Activated CD4-positive, alpha-beta T cell treated with anti-CD3 and anti-CD28 coated beads, Interleukin-2, amount 50 U/mL, for 1 hour (primary cell): ENCODE measurements at regions not wholly inside any gene's neighbourhood (a gene's known extent, or its start where the extent isn't known, plus 50 kb on each side); places are given as distances from the start of the nearest gene placed in this dataset.
"Not testable (repeated sequence)": the region's sequence is repeated elsewhere in the genome, so short reads cannot be mapped to it uniquely, and the experiment has no call there.

Source experiments
- DNase-seq: peaks from one replicate; pipeline ENCODE4 v3.0.0-alpha.2; 2020

DNA sequence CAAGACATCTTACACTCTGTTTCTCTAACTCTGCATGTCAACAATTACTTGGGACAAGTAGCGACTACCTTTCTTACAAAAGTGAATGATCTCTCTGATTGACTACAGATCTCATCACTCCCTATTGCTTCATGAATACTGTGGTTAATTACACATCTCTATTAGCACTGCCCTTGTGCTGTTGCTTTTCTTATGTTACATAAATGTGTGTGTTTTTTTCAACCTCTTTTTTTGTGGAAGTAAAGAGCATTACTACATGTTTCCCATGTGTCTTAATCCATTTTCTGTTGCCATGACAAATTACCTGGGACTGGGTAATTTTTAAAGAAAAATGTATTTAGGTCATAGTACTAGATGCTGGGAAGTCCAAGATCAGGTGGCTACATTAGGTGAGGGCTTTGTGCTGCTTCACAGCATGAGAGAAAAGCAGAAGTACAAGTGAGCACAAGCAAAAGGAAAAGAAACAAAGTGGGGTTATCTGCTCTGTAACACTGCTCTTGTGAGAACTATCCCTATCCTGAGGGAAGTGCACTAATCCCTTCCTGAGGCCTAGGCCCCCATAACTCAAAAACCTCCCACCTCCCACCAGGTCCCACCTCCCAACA lies 298.2 kb upstream of the SATB1 start:
- no peak for DNase-seq

DNA sequence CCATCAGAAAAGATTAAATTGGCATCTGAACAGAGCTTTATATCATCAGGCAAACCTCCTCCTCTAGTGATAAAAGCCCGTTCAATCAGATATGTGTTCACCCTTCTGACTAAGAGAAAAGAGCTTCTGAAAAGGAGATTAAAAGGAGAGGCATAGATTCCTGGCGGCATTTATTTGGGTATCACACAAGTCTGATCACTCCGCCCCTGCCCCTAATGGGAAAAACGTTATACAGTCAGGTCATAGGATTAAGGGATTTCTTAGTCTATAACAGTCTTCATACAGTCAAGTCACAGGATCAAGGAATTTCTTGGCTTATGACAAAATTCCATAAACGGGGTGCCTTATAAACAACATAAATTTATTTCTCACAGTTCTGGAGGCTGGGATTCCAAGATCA lies 295.4 kb upstream of the SATB1 start:
- DNase-seq, result no peak

DNA sequence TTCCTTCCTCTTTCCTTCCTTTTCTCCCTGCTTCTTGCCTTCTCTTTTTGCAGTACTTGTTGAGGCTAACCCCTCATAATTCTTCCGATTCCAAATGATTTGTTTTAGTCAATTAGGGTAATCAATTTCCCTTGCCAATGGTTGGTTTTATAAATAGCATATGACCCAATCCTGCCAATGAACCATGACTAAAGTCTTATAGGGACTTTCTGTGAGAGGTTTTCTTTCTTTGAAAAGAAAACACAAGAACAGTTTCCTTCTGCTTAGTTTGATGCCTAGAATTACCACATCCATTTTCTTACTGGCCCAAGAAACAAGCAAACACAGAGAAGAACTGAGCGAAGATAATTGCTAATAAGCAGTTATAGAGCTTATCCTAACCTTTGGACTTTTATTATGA lies 292.5 kb upstream of the SATB1 start:
- DNase-seq, result no peak

DNA sequence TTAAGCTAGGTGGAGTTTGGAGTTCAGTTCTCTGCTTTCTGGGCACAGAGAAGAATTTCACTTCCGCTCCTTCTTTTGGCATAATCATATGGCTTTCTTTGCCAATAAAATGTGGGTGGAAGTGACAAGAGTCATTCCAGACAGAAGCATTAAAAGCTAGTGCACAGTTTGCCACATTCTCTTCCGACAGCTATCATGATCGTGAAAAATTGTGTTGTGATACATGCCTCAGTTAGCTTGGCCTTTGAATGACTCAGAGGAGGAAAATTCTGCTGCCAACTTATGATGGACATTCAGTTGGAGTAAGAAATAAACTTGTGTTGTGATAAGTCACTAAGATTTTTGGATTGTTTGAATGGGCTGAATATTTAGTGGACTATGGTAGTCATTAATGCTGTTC lies 291.7 kb upstream of the SATB1 start:
- DNase-seq, result no peak

DNA sequence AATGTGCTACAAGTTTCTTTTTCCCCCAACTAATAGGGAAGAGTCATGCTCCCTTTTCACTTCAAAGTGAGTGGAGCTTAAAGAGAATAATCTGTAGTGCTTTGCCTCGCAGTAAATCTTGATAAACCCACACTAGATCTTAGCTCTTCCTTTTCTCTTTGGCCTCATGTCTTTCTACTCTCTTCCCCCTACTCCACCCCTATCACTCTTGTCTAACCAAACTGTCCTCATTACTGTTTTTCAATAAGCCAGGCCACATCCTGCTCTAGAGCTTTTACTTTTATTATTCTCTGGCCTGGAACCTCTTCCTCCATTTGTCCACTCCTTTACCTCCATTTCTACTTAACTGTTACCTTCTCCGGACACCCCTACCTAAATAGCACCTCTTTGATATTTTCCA lies 291.0 kb upstream of the SATB1 start:
- no peak for DNase-seq

DNA sequence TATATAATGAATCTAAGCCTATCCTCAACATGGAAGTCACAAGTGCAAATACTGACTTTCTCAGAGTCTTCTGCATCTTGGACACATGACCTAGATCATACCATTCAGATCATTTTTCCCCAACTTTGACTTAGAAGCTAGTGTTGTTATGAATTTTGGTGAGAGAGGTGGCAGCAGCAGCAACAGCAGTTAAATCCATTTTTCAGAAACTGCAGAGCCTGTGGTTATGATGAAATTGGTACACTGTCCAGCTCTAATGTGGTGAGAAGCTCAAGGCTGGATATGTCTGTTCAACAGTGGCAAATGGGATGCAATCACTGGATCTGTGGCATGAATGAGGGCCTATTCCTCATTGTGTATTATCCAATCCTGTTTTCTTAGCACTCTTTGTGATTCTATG lies 290.1 kb upstream of the SATB1 start:
- no peak for DNase-seq

DNA sequence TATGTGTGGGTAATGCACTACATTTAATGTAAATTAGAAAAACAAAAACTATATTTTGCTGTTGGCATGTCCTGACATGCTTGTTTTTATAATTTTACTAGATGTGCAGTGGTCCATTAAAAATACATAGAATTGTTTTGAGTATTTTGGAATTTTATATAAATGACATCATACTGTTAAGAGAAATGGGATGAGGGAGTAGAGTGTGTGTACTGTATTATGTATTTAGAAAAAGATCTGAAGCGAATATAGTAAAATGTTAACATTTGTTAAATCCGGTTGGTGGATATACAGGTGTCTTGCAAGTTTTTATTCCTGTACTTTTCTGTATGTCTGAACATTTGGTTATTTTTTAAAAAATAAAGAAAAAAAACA lies 288.4 kb upstream of the SATB1 start:
- no peak for DNase-seq

DNA sequence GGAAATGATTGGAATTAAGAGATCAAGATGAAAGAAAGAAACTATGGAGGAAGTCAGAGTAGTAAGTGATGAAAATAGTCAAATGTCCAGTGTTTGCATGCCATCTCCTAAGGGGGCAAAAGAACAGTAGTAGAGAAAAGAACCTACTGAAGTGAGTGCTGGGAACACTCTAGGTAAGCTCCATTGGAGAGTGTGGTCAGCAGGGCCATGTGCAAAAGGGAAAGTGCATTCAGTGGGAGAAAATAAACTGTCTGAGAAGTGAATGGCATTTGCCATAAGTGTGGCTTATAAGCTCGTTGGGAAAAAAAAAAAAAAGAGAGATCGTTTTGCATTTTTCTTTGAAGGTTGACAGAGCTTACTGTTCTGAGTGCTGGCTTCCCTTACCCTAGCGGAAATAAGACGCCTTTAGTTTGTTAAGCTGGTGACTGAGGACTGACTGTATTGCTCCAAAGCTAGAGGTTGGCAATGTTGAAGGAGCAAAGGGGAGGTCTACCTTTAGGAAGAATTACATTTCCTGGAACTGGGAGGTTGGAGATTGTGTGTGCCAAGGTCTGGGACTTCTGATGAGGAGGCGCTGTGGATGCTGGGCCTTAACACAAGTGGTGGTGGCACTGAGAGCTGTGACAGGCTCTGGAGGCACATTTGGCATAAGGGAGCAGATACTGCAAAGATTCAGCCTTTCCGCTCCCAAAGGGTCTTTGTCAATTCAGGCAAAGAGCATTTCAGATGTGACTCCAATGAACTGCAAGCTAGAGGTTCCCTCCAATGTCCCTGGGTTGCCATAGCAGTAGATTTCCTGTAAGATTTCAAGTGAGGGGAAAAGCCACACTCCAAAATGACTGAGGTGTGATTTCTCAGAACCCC lies 287.8 kb upstream of the SATB1 start:
- DNase-seq, result no peak

DNA sequence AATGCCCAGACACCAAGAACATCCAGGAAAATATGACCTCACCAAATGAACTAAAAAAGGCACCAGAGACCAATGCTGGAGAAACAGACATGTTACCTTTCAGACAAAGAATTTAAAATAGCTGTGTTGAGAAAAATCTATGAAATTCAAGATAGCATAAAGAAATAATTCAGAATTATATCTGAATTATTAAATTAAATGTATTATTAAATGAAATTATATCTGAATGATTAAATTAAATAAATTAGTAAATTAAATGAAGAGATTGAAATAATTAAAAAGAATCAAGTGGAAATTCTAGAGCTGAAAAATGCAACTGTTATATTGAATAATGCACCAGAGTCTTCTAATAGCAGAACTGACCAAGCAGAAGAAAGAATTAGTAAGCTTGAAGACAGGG lies 279.2 kb upstream of the SATB1 start:
- DNase-seq, result no peak

DNA sequence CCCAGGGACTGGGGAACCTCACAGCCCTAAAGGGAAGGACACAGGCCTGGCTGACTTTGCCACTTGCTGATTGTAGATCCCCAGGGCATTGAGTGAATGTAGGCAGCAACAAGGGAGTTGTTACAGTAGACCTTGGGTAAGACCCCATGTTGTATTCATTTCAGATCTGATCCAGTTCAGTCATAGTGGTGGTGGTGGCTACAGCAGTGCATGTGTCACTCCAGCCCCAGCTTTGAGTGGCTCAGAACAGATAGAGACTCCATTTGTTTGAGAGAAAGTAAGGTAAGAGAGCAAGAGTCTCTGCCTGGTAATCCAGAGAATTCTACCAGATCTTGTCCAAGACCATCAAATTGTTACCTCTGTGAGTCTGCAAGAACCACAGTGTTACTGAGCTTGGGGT lies 278.7 kb upstream of the SATB1 start:
- no peak for DNase-seq

DNA sequence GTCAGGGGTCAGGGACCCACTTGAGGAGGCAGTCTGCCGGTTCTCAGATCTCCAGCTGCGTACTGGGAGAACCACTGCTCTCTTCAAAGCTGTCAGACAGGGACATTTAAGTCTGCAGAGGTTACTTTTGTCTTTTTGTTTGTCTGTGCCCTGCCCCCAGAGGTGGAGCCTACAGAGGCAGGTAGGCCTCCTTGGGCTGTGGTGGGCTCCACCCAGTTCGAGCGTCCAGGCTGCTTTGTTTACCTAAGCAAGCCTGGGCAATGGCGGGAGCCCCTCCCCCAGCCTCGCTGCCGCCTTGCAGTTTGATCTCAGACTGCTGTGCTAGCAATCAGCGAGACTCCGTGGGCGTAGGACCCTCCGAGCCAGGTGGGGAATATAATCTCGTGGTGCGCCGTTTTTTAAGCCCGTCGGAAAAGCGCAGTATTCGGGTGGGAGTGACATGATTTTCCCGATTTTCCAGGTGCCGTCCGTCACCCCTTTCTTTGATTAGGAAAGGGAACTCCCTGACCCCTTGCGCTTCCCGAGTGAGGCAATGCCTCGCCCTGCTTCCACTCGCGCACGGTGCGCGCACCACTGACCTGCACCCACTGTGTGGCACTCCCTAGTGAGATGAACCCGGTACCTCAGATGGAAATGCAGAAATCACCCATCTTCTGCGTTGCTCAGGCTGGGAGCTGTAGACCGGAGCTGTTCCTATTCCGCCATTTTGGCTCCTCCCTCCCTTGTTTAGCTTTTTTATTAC lies 268.6 kb upstream of the SATB1 start:
- DNase-seq, result not testable (repeated sequence)

DNA sequence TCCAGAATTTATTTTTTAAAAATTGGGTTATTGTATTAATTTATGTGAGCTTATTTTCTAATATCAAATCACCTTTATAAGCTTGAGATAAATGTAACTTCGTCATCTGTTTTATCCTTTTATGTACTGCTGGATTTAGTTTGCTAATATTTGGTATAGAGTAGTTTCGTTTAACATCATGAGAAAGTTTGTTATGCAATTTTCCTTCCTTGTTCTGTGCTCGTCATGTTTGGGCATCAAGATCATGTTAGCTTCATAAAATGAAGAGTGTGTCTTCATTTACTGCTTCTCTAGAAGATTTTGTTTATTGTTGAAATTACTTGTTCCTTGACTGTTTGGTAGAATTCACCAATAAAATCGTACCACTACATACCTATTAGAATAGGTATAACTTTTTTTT lies 262.1 kb upstream of the SATB1 start:
- no peak for DNase-seq

DNA sequence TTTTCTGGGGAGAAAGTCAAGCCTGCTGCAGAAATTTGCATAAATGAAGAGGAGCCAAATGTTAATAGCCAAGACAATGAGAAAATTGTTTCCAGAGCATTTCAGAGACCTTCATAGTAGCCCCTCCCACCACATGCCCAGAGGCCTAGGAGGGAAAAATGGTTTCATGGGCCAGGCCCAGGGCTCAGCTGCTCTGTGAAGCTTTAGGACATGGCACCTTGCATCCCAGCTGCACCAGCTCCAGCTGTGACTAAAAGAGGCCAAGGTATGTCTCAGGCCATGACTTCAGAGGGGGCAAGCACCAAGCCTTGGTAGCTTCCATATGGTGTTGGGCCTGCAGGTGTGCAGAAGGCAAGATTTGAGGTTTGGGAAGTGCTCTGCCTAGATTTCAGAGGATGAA lies 258.8 kb upstream of the SATB1 start:
- DNase-seq, result no peak

DNA sequence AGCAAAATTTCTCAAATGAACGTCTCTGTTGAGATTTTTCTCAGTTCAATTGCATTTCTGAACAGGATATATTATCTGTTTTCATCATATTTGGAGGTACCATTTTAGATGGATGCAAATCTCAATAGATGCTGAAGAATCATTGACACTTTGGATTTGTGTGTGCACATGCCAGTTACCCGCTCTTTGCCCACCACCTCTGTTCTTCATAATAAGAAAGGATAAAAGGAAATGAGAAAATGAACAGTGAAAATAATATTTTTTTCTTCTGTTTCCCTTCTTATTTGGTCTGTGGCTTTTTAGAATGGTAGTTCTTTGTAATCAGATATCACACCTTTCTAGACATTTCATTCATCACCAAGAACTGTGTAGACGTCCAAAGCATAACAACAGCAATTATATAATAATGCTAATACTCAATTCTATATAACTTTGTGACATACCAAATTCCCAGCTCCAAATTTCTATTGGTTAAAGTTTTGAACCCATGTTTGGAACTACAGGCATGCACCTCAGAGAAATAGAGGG lies 256.7 kb upstream of the SATB1 start:
- DNase-seq, result no peak

DNA sequence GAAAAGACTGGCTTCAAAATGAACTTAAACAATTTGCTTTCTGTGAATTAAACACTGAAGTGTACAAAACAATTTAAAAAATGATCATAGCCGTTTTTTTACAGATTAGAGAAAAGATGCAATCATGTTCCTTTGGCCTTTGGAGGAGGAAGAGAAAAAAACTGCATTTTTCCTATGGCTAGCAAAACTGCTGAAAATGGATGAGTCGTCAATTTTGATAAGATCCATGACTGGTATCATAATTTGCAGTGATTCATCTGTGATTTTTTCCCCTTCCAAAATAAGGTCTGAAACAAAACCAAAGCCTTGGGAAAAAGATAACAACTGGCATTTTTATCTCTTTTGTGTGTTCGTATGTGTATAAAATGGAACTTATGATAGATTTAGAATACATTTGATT lies 255.6 kb upstream of the SATB1 start:
- DNase-seq, result no peak

DNA sequence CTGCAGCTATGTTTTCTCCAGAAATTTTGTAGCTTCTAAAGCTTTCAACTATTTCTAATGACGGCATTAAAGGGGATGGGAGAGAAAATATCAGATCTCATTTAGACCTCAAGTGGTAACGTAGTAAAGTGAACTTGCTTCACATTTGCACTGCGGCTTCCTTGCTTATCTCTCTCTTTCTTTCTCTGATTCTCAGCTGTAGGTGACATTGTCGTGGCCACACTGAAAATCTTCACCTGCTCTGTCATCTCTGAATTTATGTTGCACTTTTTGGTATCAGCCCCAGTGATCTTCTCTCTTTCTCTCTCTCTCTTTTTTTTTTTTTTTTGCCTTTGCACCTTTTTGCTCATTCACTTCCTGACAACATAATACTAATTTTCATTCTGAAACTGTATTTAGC lies 254.1 kb upstream of the SATB1 start:
- DNase-seq, result no peak

DNA sequence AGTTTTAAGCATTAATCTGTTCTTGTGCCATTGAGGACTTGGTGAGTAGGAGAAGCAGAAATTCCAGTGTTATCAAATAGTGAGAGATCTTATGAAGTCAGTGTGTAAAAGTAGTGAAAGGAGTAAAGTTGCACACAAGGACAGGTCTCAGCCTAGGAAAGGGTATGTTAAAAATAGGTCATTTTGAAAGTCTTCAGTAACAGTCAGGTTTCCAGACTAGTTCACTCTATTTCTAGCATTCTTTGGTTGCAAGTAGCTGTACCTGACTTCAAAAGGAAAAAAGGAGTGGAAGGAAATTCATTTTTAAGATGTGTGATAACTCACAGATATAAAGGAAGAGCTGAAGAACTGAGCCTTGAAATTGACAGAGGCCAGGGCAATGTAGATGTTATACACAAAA lies 250.1 kb upstream of the SATB1 start:
- no peak for DNase-seq

DNA sequence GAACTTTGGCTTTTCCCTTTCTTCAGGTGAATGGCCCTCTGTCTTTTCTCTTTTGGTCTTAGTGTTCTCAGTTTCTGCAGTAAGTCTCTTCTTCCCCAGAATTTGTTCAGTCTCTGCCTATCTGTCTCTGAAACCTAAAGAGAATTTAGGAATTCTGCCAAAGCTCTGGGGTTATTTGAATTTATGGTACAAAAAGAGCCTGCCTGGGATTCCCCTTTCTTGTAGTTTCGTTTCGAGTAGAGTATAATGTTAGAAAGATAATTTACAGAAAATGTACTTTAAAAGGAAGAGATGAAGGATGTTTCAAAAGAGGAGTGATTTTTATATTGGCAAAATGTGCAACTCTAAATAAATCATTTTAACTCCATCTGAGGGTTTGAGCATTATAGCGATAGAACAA lies 247.4 kb upstream of the SATB1 start:
- DNase-seq, result no peak

DNA sequence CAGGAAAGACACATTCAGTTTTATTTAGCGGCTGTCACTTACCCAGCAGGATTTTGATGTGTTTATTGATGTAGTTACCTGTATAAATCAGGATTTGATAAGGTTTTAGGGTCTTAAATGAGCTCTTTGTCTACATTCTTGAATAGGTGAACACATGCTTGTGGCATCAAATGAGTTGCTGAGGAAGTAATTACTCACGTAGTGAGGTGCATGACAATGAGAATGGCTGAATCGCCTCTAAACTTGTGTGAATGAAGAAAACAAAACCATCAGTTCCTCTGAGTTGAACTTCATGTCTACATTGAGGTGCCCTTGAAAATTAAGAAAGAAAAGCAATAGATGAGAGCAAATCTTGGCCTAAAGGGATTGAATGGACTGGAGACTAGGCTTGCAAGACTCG lies 245.6 kb upstream of the SATB1 start:
- DNase-seq, result no peak

DNA sequence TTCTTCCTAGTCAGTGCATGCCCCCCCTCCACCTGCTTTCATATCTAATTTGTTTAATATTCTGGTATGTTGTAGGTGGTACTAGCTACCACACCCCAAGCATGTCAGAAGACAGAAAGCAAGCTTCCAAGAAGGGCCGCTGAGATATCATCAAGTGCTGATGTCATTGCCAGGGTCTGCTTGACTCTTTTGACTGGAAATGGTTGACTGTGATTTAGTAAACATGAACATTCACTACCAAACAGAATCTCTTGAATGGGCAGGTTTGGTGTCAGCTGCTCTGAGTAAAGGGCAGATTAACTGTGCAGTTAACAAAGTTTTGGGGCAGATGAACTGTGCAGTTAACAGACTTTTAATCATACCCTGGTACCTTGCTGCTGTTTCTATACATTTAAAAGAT lies 244.2 kb upstream of the SATB1 start:
- DNase-seq, result no peak

DNA sequence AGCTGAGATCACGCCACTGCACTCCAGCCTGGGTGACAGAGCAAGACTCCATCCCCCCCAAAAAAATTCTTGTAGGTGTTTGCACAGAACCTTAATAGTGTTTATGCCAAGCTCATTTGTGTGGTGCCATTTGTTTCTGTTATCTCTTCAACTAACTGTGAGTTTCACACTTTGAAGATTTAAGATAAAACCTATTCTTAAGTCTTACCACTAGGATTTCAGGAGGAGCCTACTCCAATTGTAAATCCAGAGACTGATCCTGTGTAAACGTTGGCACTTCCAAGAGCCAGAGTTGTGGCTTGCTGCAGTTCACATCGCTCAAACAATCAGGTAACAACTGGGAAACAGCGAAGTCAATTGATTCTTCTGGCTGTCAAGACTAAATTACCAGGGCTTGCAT lies 242.4 kb upstream of the SATB1 start:
- no peak for DNase-seq

DNA sequence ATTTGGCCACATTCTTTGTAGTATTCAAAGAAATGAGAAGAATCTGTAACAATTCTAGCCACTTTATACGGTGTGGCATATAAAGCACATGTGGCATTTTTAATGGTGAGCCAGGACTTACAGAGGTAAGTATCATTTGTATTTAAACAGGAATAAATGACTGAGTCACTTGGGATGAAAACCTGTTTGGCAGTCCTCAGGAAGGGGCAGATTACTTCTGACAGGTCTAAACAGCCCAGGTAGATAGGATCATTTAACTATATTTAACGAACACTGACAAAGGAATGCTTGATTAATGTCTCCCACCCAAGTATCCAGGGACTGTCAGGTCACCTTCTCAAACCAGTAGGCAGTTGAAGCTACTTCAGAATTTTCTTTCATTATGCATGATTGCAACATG lies 241.5 kb upstream of the SATB1 start:
- no peak for DNase-seq

DNA sequence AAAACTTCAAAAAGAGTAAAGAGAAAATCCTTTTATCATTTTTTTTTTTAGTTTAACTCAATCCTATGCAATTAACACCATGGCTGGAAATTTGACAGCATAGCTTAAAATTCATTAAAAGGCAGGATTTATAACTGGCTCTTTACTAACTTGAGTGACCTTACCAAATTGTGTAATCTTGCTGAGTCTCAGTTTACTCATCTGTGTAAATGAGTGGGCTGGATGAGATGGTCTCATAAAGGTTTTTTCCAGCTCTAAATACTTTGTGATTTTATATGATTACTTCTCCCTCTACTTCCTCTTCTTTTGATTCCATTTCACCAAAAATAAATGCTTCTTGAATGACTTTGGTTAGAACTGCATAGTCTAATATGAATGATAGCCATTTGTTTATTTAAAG lies 234.9 kb upstream of the SATB1 start:
- no peak for DNase-seq
